ENCODE measurements at regions not wholly inside any gene's neighbourhood (a gene's known extent, or its start where the extent isn't known, plus 50 kb on each side); places are given as distances from the start of the nearest gene placed in this dataset.

GRCh38 chr7:11957956-11958355 lies 126.0 kb upstream of the THSD7A start:
- DNase-seq, result no peak
- Histone ChIP-seq H4K91ac (ENCODE audit: low read length) (no peak overlapping the region), H2BK5ac (ENCODE audit: low read depth, low read length, poor library complexity, severe bottlenecking) (no peak overlapping the region), H2AFZ (ENCODE audit: low read depth, low read length) (no peak overlapping the region), H2BK120ac (ENCODE audit: low read depth, low read length) (no peak overlapping the region), H3K4me2 (ENCODE audit: low read length, poor library complexity, severe bottlenecking) (no peak overlapping the region), H3K27me3 (ENCODE audit: control insufficient read depth in 1 of 2, insufficient read depth in 1 of 2, low read length in 2 of 2) (no peaks in the 10 kb centered on the region), H3K18ac (ENCODE audit: low read depth in 1 of 2, low read length in 2 of 2) (no peak overlapping the region), H3K14ac (ENCODE audit: low read length in 2 of 2) (no peak overlapping the region), H2AK5ac (ENCODE audit: low read length, severe bottlenecking) (no peak overlapping the region), H3K36me3 (ENCODE audit: control insufficient read depth in 1 of 2, insufficient read depth in 2 of 2, low read depth in 1 of 2, low read length in 2 of 2) (no peaks in the 10 kb centered on the region), H2BK12ac (ENCODE audit: low read length in 2 of 2) (no peak overlapping the region), H3K79me1 (replicated peaks; ENCODE audit: low read length, poor library complexity, severe bottlenecking) (no peaks in the 10 kb centered on the region), H3K9ac (ENCODE audit: low read length) (no peak overlapping the region), H3K9me3 (ENCODE audit: control insufficient read depth, low read length) (peaks cover 5% of the 10 kb centered on the region), H3K4me3 (ENCODE audit: insufficient read depth in 1 of 2, low read depth in 1 of 2, low read length in 2 of 2) (no peak overlapping the region), H3K27ac (ENCODE audit: low read length, poor library complexity, severe bottlenecking) (no peak overlapping the region), H4K8ac (ENCODE audit: low read length) (no peak overlapping the region), H3K4me1 (ENCODE audit: control insufficient read depth, insufficient read depth, low read depth, low read length) (no peaks in the 10 kb centered on the region), H2BK15ac (ENCODE audit: low read depth, poor library complexity, severe bottlenecking) (no peak overlapping the region), H3K4ac (ENCODE audit: low read depth in 1 of 2, low read length in 2 of 2) (no peak overlapping the region), H3K23ac (ENCODE audit: low read length in 2 of 2) (no peak overlapping the region)
- no CpG with 5 or more reads among the region's 1 CpG for WGBS

- no peak for DNase-seq
- H3K79me1 ChIP-seq (replicated peaks; ENCODE audit: low read length, poor library complexity, severe bottlenecking), result no peaks in the 10 kb centered on the region
- H4K8ac ChIP-seq (ENCODE audit: low read length), result no peak overlapping the region
- H3K9ac ChIP-seq (ENCODE audit: low read length), result no peak overlapping the region
- H3K4me3 ChIP-seq (ENCODE audit: insufficient read depth in 1 of 2, low read depth in 1 of 2, low read length in 2 of 2), result no peak overlapping the region
- no peak overlapping the region for H3K14ac ChIP-seq (ENCODE audit: low read length in 2 of 2)
- H2BK5ac ChIP-seq (ENCODE audit: low read depth, low read length, poor library complexity, severe bottlenecking), result no peak overlapping the region
- no peak overlapping the region for H3K23ac ChIP-seq (ENCODE audit: low read length in 2 of 2)
- H4K91ac ChIP-seq (ENCODE audit: low read length), result no peak overlapping the region
- H2AFZ ChIP-seq (ENCODE audit: low read depth, low read length), result no peak overlapping the region
- H3K9me3 ChIP-seq (ENCODE audit: control insufficient read depth, low read length), result peaks cover 3% of the 10 kb centered on the region
- H3K27ac ChIP-seq (ENCODE audit: low read length, poor library complexity, severe bottlenecking), result no peak overlapping the region
- no peaks in the 10 kb centered on the region for H3K27me3 ChIP-seq (ENCODE audit: control insufficient read depth in 1 of 2, insufficient read depth in 1 of 2, low read length in 2 of 2)
- no peak overlapping the region for H2BK15ac ChIP-seq (ENCODE audit: low read depth, poor library complexity, severe bottlenecking)
- no peak overlapping the region for H3K18ac ChIP-seq (ENCODE audit: low read depth in 1 of 2, low read length in 2 of 2)
- no peak overlapping the region for H2BK120ac ChIP-seq (ENCODE audit: low read depth, low read length)
- no peak overlapping the region for H2AK5ac ChIP-seq (ENCODE audit: low read length, severe bottlenecking)
- no peak overlapping the region for H3K4me2 ChIP-seq (ENCODE audit: low read length, poor library complexity, severe bottlenecking)
- H3K4me1 ChIP-seq (ENCODE audit: control insufficient read depth, insufficient read depth, low read depth, low read length), result no peaks in the 10 kb centered on the region
- no CpG with 5 or more reads among the region's 2 CpGs for WGBS
- H3K4ac ChIP-seq (ENCODE audit: low read depth in 1 of 2, low read length in 2 of 2), result no peak overlapping the region
- no peak overlapping the region for H2BK12ac ChIP-seq (ENCODE audit: low read length in 2 of 2)
- H3K36me3 ChIP-seq (ENCODE audit: control insufficient read depth in 1 of 2, insufficient read depth in 2 of 2, low read depth in 1 of 2, low read length in 2 of 2), result no peaks in the 10 kb centered on the region
Measured at GRCh38 chr7:11959121-11959520, 127.1 kb upstream of the THSD7A start.

GRCh38 chr7:11960621-11961020 lies 128.6 kb upstream of the THSD7A start:
- H3K23ac ChIP-seq (ENCODE audit: low read length in 2 of 2), result no peak overlapping the region
- DNase-seq, result no peak
- H3K9ac ChIP-seq (ENCODE audit: low read length), result no peak overlapping the region
- no peak overlapping the region for H2AK5ac ChIP-seq (ENCODE audit: low read length, severe bottlenecking)
- H3K4me1 ChIP-seq (ENCODE audit: control insufficient read depth, insufficient read depth, low read depth, low read length), result no peaks in the 10 kb centered on the region
- H2BK15ac ChIP-seq (ENCODE audit: low read depth, poor library complexity, severe bottlenecking), result no peak overlapping the region
- no peak overlapping the region for H3K18ac ChIP-seq (ENCODE audit: low read depth in 1 of 2, low read length in 2 of 2)
- peaks cover 3% of the 10 kb centered on the region for H3K9me3 ChIP-seq (ENCODE audit: control insufficient read depth, low read length)
- no peak overlapping the region for H3K4ac ChIP-seq (ENCODE audit: low read depth in 1 of 2, low read length in 2 of 2)
- no peaks in the 10 kb centered on the region for H3K36me3 ChIP-seq (ENCODE audit: control insufficient read depth in 1 of 2, insufficient read depth in 2 of 2, low read depth in 1 of 2, low read length in 2 of 2)
- H4K8ac ChIP-seq (ENCODE audit: low read length), result no peak overlapping the region
- no peak overlapping the region for H3K4me3 ChIP-seq (ENCODE audit: insufficient read depth in 1 of 2, low read depth in 1 of 2, low read length in 2 of 2)
- no peak overlapping the region for H2AFZ ChIP-seq (ENCODE audit: low read depth, low read length)
- no peak overlapping the region for H3K14ac ChIP-seq (ENCODE audit: low read length in 2 of 2)
- H3K79me1 ChIP-seq (replicated peaks; ENCODE audit: low read length, poor library complexity, severe bottlenecking), result no peaks in the 10 kb centered on the region
- no peak overlapping the region for H2BK5ac ChIP-seq (ENCODE audit: low read depth, low read length, poor library complexity, severe bottlenecking)
- no peak overlapping the region for H3K27ac ChIP-seq (ENCODE audit: low read length, poor library complexity, severe bottlenecking)
- H2BK120ac ChIP-seq (ENCODE audit: low read depth, low read length), result no peak overlapping the region
- H3K4me2 ChIP-seq (ENCODE audit: low read length, poor library complexity, severe bottlenecking), result no peak overlapping the region
- H4K91ac ChIP-seq (ENCODE audit: low read length), result no peak overlapping the region
- no peak overlapping the region for H2BK12ac ChIP-seq (ENCODE audit: low read length in 2 of 2)
- no peaks in the 10 kb centered on the region for H3K27me3 ChIP-seq (ENCODE audit: control insufficient read depth in 1 of 2, insufficient read depth in 1 of 2, low read length in 2 of 2)

- Histone ChIP-seq H2BK15ac (ENCODE audit: low read depth, poor library complexity, severe bottlenecking) (no peak overlapping the region), H3K4me3 (ENCODE audit: insufficient read depth in 1 of 2, low read depth in 1 of 2, low read length in 2 of 2) (no peak overlapping the region), H2AFZ (ENCODE audit: low read depth, low read length) (no peak overlapping the region), H3K14ac (ENCODE audit: low read length in 2 of 2) (no peak overlapping the region), H3K9me3 (ENCODE audit: control insufficient read depth, low read length) (peaks cover 17% of the 10 kb centered on the region), H2BK5ac (ENCODE audit: low read depth, low read length, poor library complexity, severe bottlenecking) (no peak overlapping the region), H3K4ac (ENCODE audit: low read depth in 1 of 2, low read length in 2 of 2) (no peak overlapping the region), H2BK12ac (ENCODE audit: low read length in 2 of 2) (no peak overlapping the region), H3K79me1 (replicated peaks; ENCODE audit: low read length, poor library complexity, severe bottlenecking) (no peaks in the 10 kb centered on the region), H3K23ac (ENCODE audit: low read length in 2 of 2) (no peak overlapping the region), H3K4me2 (ENCODE audit: low read length, poor library complexity, severe bottlenecking) (no peak overlapping the region), H3K18ac (ENCODE audit: low read depth in 1 of 2, low read length in 2 of 2) (no peak overlapping the region), H2AK5ac (ENCODE audit: low read length, severe bottlenecking) (no peak overlapping the region), H4K91ac (ENCODE audit: low read length) (no peak overlapping the region), H3K27me3 (ENCODE audit: control insufficient read depth in 1 of 2, insufficient read depth in 1 of 2, low read length in 2 of 2) (no peaks in the 10 kb centered on the region), H3K4me1 (ENCODE audit: control insufficient read depth, insufficient read depth, low read depth, low read length) (no peaks in the 10 kb centered on the region), H3K36me3 (ENCODE audit: control insufficient read depth in 1 of 2, insufficient read depth in 2 of 2, low read depth in 1 of 2, low read length in 2 of 2) (no peaks in the 10 kb centered on the region), H3K27ac (ENCODE audit: low read length, poor library complexity, severe bottlenecking) (no peak overlapping the region), H4K8ac (ENCODE audit: low read length) (no peak overlapping the region), H3K9ac (ENCODE audit: low read length) (no peak overlapping the region), H2BK120ac (ENCODE audit: low read depth, low read length) (no peak overlapping the region)
- no peak for DNase-seq
- WGBS, result 100% methylated on average over 1 of the region's 1 CpG
Measured at GRCh38 chr7:11969643-11970042, 137.6 kb upstream of the THSD7A start.

Measured in mesenchymal stem cell (in vitro differentiated cells and primary cell).